Sigmoid colon (tissue), 4 donors: ENCODE measurements at regions not wholly inside any gene's neighbourhood (a gene's known extent, or its start where the extent isn't known, plus 50 kb on each side); places are given as distances from the start of the nearest gene placed in this dataset.

Experiments used
- POLR2AphosphoS5 ChIP-seq, 4 donors: sonication (generic); formaldehyde crosslinking; IDR thresholded peaks; one replicate each; pipeline ENCODE4 v1.6.1; 2017; ENCODE audit warnings: antibody characterized with exemption in 4 of 4
- TF ChIP-seq, protein P1 (sequence below), 4 experiments: fragments of 450-650 bp in 3 of 4; fragments of 200-600 bp in 1 of 4; IDR thresholded peaks; one replicate each; pipeline ENCODE4 v1.5.1; 2016 to 2019; ENCODE audit warnings: antibody characterized with exemption in 4 of 4, mild to moderate bottlenecking in 3 of 4, moderate library complexity in 2 of 4

DNA sequence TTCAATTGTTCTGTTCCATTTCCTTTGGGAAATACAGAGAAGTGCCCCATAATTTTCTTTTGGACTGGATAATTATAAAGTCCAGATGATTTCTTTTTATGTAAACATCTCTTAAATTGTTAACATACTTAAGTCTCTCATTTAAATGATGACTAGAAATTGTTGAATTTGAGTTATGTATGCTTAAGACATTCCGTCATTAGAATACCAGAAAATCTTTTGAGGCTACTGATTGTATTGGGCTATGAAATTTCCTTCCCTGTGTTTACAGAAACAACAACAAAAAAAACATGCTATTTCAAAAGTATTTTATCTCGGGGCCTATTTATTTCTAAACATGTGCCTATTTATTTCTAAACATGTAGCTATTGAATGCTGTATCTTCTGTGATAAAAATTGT lies 125.4 kb downstream of the SH3BGRL2 start:
- TF ChIP-seq, protein P1, sequence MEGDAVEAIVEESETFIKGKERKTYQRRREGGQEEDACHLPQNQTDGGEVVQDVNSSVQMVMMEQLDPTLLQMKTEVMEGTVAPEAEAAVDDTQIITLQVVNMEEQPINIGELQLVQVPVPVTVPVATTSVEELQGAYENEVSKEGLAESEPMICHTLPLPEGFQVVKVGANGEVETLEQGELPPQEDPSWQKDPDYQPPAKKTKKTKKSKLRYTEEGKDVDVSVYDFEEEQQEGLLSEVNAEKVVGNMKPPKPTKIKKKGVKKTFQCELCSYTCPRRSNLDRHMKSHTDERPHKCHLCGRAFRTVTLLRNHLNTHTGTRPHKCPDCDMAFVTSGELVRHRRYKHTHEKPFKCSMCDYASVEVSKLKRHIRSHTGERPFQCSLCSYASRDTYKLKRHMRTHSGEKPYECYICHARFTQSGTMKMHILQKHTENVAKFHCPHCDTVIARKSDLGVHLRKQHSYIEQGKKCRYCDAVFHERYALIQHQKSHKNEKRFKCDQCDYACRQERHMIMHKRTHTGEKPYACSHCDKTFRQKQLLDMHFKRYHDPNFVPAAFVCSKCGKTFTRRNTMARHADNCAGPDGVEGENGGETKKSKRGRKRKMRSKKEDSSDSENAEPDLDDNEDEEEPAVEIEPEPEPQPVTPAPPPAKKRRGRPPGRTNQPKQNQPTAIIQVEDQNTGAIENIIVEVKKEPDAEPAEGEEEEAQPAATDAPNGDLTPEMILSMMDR (IDR thresholded peaks at IDR 0.05): no peak
- TF ChIP-seq POLR2AphosphoS5 (IDR thresholded peaks at IDR 0.05): no peak
